BLaER1 treated with 17β-estradiol and CSF1 and Interleukin-3, amounts not matched to agents 10 nM and 100 nM (cell line): ENCODE measurements at regions not wholly inside any gene's neighbourhood (a gene's known extent, or its start where the extent isn't known, plus 50 kb on each side); places are given as distances from the start of the nearest gene placed in this dataset.
"Not testable (repeated sequence)": the region's sequence is repeated elsewhere in the genome, so short reads cannot be mapped to it uniquely, and the experiment has no call there.

Source experiments
- H3K27ac ChIP-seq, 11 experiments: shearing (Covaris generic); formaldehyde crosslinking; 2 replicates each; pipeline ENCODE4 v1.8.1; 2022
- H3K27me3 ChIP-seq, 11 experiments: shearing (Covaris generic); formaldehyde crosslinking; 2 replicates each; pipeline ENCODE4 v1.8.1; 2022
- H3K36me3 ChIP-seq, 11 experiments: shearing (Covaris generic); formaldehyde crosslinking; 2 replicates each; pipeline ENCODE4 v1.8.1; 2022
- H3K4me1 ChIP-seq, 10 experiments: shearing (Covaris generic); formaldehyde crosslinking; 2 replicates each; pipeline ENCODE4 v1.8.1; 2022
- H3K4me2 ChIP-seq, 11 experiments: shearing (Covaris generic); formaldehyde crosslinking; 2 replicates each; pipeline ENCODE4 v1.8.1; 2022
- H3K4me3 ChIP-seq, 10 experiments: shearing (Covaris generic); formaldehyde crosslinking; 2 replicates each; pipeline ENCODE4 v1.8.1; 2022
- H3K9ac ChIP-seq, 11 experiments: shearing (Covaris generic); formaldehyde crosslinking; 2 replicates each; pipeline ENCODE4 v1.8.1; 2022
- H3K9me3 ChIP-seq, 11 experiments: shearing (Covaris generic); formaldehyde crosslinking; replicated peaks in 1 of 11; 2 replicates each; pipeline ENCODE4 v1.8.1; 2022
- H4K20me1 ChIP-seq, 11 experiments: shearing (Covaris generic); formaldehyde crosslinking; 2 replicates each; pipeline ENCODE4 v1.8.1; 2022
- Cebpa-rat ChIP-seq, 11 experiments: shearing (Covaris generic); IDR thresholded peaks; 2 replicates each; pipeline ENCODE4 v1.8.1; 2022

DNA sequence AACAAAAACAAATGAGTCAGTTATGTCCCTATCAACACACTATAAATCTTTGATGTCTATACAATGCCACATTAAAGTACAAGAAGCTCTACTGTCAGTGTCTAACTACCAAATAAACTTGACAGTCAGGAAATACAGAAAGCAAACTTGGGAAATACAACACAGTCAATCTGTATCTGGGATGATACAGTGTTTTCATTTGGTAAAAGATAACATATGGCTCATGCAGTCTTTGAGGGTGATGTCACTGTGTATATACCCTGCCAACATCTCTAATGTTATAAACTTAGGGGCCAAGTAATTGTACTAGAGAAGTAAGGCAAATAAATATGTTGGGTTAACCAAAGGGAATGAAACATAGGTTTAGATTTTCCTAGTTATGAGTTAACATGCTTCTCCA lies 552.5 kb upstream of the ADAMTS5 start:
- no peak overlapping the region for H3K4me3 ChIP-seq
- no peaks in the 10 kb centered on the region for H4K20me1 ChIP-seq
- H3K9me3 ChIP-seq = peaks cover 12 to 31% (median 19%) of the 10 kb centered on the region in 11 experiments
- no peak overlapping the region for H3K27ac ChIP-seq
- no peaks in the 10 kb centered on the region for H3K27me3 ChIP-seq
- no peaks in the 10 kb centered on the region for H3K4me1 ChIP-seq
- no peak overlapping the region for H3K4me2 ChIP-seq
- no peaks in the 10 kb centered on the region for H3K36me3 ChIP-seq
- H3K9ac ChIP-seq = no peak overlapping the region
- TF ChIP-seq Cebpa-rat (IDR thresholded peaks at IDR 0.05) = no peak

DNA sequence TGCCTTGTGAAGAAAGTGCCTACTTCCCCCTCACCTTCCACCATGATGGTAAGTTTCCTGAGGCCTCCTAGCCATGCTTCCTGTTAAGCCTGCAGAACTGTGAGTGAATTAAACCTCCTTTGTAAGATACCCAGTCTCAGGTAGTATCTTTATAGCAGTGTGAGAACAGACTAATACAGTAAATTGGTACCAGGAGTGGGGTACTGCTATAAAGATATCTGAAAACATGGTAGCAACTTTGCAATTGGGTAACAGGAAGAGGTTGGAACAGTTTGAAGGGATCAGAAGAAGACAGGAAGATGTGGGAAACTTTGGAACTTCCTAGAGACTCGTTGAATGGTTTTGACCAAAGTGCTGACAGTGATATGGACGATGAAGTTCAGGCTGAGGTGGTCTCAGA lies 550.3 kb upstream of the ADAMTS5 start:
- H3K4me2 ChIP-seq, H3K36me3 ChIP-seq, H3K9ac ChIP-seq, H3K4me3 ChIP-seq, H3K27ac ChIP-seq, H3K27me3 ChIP-seq, H4K20me1 ChIP-seq, H3K4me1 ChIP-seq: not testable (repeated sequence)
- peaks cover 12 to 30% (median 19%) of the 10 kb centered on the region in 11 experiments for H3K9me3 ChIP-seq

DNA sequence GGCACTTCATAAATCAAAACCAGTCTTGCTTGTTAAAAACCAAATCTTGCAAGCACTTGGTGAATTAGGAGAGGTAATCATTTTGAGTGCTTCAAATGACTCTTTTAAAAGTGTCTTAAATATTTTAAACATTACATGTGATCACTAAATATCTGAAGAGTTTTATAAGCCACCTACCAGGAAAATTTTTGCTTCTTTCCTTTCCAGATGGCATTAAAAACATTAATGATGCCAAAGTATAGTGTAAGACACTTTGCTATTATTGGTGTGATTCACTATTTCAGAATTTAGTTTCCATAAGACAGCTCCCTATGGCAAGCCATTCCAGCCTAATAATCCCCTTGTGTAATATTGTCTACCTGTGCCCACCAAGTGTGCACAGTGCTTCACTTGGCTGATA lies 548.8 kb upstream of the ADAMTS5 start:
- Histone ChIP-seq H3K9me3 (peaks cover 9 to 19% (median 15%) of the 10 kb centered on the region in 11 experiments), H4K20me1 (no peaks in the 10 kb centered on the region), H3K4me1 (no peaks in the 10 kb centered on the region), H3K9ac (no peak overlapping the region), H3K4me2 (no peak overlapping the region), H3K36me3 (no peaks in the 10 kb centered on the region), H3K27ac (no peak overlapping the region), H3K27me3 (no peaks in the 10 kb centered on the region), H3K4me3 (no peak overlapping the region)
- TF ChIP-seq Cebpa-rat (IDR thresholded peaks at IDR 0.05) = no peak

DNA sequence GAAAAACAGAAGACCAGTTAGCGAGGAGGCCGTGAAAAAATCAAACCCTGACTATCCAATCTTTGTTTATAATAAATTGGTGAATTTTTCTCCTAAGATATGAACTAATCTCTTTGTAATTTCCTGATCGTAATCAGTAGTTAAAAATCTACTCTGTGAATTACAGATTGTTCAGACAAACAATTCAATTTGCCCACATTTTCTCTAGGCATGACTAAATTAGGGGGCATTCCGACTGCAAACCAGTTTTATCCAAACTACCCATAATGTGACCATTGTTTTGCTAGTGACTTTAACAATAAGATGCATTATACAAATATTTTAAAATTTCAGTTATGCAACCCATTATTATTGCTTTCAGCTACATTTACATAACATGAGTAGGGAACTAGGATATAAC lies 546.9 kb upstream of the ADAMTS5 start:
- Histone ChIP-seq H3K9ac (no peak overlapping the region), H3K9me3 (peaks cover 9 to 18% (median 15%) of the 10 kb centered on the region in 11 experiments), H4K20me1 (no peaks in the 10 kb centered on the region), H3K4me2 (no peak overlapping the region), H3K27me3 (no peaks in the 10 kb centered on the region), H3K36me3 (no peaks in the 10 kb centered on the region), H3K4me1 (no peaks in the 10 kb centered on the region), H3K27ac (no peak overlapping the region), H3K4me3 (no peak overlapping the region)
- no peak for TF ChIP-seq Cebpa-rat (IDR thresholded peaks at IDR 0.05)

DNA sequence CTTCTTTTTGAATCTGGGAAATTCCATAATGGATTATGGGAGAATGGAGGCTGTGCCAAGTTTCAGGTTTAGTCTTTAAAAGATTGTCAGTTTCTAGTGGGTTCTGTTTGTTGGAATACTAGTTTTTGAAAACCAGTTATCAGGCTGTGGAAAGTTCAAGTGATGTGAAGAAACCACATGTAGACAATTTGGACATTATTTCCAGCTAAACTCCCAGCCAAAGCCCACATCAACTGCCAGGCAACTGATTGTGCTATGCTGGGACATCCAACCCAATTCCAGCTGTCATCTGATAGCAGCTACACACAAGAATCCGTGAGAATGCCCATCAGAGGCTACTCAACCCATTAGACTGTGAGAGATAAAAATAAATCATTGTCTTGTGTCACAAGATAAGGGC lies 546.1 kb upstream of the ADAMTS5 start:
- Histone ChIP-seq H4K20me1 (no peaks in the 10 kb centered on the region), H3K27ac (no peak overlapping the region), H3K4me2 (no peak overlapping the region), H3K9ac (no peak overlapping the region), H3K9me3 (peaks cover 8 to 15% (median 10%) of the 10 kb centered on the region in 11 experiments), H3K4me3 (no peak overlapping the region), H3K4me1 (no peaks in the 10 kb centered on the region), H3K27me3 (no peaks in the 10 kb centered on the region), H3K36me3 (no peaks in the 10 kb centered on the region)
- no peak for TF ChIP-seq Cebpa-rat (IDR thresholded peaks at IDR 0.05)

DNA sequence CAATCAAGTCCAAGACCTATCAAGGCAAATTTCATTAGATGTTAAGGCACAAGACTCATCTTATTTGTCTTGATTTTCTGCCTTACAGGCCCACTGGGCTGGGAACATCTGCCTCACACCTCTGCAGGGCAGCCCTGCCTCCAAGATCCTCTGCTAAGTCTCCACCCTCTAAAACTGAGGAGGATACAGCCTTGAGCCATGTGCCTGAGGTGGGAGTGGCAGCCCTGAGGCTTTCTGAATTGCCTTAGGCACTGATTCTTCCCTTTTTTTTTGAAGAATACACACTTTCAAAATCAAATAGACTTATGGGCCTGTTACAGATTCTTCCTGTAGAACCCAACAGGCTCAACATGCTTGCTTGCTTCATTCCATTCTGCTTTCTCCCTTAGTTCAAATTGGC lies 544.3 kb upstream of the ADAMTS5 start:
- Histone ChIP-seq H3K9me3 (no peaks in the 10 kb centered on the region), H3K4me2 (no peak overlapping the region), H4K20me1 (no peaks in the 10 kb centered on the region), H3K4me3 (no peak overlapping the region), H3K4me1 (no peaks in the 10 kb centered on the region), H3K27ac (no peak overlapping the region), H3K36me3 (no peaks in the 10 kb centered on the region), H3K27me3 (no peaks in the 10 kb centered on the region), H3K9ac (no peak overlapping the region)
- no peak for TF ChIP-seq Cebpa-rat (IDR thresholded peaks at IDR 0.05)

DNA sequence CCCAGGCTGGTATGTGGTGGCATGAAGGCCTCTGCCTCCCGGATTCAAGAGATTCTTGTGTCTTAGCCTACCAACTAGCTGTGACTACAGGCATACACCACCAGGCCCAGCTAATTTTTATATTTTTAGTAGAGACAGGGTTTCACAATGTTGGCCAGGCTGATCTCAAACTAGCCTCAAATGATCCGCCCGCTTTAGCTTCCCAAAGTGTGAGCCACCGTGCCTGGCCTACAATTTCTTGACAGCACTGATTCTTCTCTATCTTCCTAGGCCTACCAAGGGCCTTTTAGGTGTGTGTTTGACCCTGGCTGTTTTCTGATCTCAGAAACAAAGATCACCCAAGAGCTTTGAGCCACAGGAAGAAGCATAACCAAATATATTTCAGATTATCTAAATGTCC lies 540.8 kb upstream of the ADAMTS5 start:
- H4K20me1 ChIP-seq = no peaks in the 10 kb centered on the region
- TF ChIP-seq Cebpa-rat (IDR thresholded peaks at IDR 0.05) = no peak
- H3K9me3 ChIP-seq = no peaks in the 10 kb centered on the region
- no peak overlapping the region for H3K9ac ChIP-seq
- no peaks in the 10 kb centered on the region for H3K27me3 ChIP-seq
- no peaks in the 10 kb centered on the region for H3K36me3 ChIP-seq
- no peak overlapping the region for H3K4me2 ChIP-seq
- no peaks in the 10 kb centered on the region for H3K4me1 ChIP-seq
- no peak overlapping the region for H3K27ac ChIP-seq
- no peak overlapping the region for H3K4me3 ChIP-seq

DNA sequence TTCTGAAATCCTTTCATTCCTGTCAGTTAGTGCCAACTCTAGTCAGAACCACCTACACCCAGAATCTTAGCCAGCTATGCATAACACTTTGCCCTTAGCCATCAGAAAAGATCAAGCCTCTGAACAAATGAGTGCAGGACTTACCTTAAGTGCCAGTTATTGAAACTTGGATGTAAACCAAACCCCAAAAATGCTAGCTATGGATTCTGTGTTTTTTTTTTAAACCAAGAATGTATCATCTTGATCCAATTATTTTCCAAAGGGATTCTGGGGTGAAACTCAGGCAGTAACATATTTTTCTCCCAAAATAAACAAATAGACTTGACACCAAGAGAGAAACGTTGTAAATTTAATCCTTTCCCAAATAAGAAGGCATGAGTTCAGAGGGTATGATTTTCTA lies 538.6 kb upstream of the ADAMTS5 start:
- no peaks in the 10 kb centered on the region for H3K36me3 ChIP-seq
- H3K4me2 ChIP-seq = no peak overlapping the region
- no peak for TF ChIP-seq Cebpa-rat (IDR thresholded peaks at IDR 0.05)
- no peaks in the 10 kb centered on the region for H4K20me1 ChIP-seq
- H3K4me1 ChIP-seq = no peaks in the 10 kb centered on the region
- no peak overlapping the region for H3K9ac ChIP-seq
- no peak overlapping the region for H3K4me3 ChIP-seq
- no peaks in the 10 kb centered on the region for H3K9me3 ChIP-seq
- H3K27me3 ChIP-seq = no peaks in the 10 kb centered on the region
- no peak overlapping the region for H3K27ac ChIP-seq

DNA sequence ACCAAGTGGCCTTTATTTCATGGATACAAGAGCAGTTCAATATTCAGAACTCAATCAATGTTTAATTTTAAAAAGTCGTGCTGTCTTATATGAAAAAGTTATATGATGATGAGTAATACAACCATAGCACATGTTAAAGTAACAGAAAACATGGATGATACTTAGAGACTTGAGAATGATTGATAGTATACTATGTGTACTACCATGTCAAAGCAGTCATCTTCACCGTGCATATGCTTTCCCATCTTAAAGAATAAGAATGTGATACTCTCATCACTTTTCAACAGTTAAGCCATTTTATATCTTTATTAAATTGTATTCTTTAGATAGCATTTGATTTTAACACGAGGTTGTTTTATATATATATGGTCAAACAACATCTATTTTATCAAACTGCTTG lies 535.9 kb upstream of the ADAMTS5 start:
- no peak for TF ChIP-seq Cebpa-rat (IDR thresholded peaks at IDR 0.05)
- Histone ChIP-seq H3K27ac (no peak overlapping the region), H3K36me3 (no peaks in the 10 kb centered on the region), H3K27me3 (no peaks in the 10 kb centered on the region), H4K20me1 (no peaks in the 10 kb centered on the region), H3K4me1 (no peaks in the 10 kb centered on the region), H3K9ac (no peak overlapping the region), H3K9me3 (no peaks in the 10 kb centered on the region), H3K4me2 (no peak overlapping the region), H3K4me3 (no peak overlapping the region)

DNA sequence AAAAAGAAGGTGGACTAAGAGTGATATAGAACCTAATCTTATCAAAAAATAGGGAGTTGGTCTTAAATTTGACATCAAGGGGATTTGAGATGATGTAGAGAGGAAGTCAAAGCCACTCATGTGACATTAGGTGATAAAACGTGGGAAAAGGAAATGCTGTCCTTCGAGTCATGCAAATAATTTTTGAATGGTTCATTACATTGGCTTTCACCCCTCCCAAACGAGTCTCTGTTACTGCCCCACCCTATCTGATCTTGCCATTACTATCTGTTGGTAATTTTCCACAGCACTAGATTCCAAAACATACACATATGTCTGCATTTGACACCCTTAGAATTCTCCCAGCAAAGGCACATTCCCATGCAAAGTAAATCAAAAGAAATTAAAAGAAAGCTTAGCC lies 531.1 kb upstream of the ADAMTS5 start:
- Histone ChIP-seq H3K9me3 (no peaks in the 10 kb centered on the region), H3K36me3 (no peaks in the 10 kb centered on the region), H3K4me1 (no peaks in the 10 kb centered on the region), H3K27me3 (no peaks in the 10 kb centered on the region), H3K27ac (no peak overlapping the region), H3K9ac (no peak overlapping the region), H3K4me2 (no peak overlapping the region), H3K4me3 (no peak overlapping the region), H4K20me1 (no peaks in the 10 kb centered on the region)
- no peak for TF ChIP-seq Cebpa-rat (IDR thresholded peaks at IDR 0.05)

DNA sequence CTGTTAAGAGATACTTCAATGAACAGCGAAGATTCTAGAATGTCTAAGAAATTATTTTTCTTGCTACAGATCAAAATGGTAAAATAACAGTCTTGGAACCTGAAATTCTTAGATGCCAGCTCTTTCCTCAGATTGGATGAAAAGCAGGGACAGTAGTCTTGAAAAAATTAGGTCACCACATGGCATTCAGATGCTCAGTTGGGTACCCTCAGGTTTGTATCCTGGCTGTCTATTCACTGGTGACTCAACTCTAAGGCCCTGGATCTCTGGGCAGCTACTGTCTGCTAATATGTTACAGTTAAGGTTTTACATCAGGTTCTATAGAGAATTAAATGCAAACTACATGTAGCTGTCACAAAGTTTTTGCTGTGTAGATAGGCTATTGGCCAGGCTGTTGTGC lies 528.9 kb upstream of the ADAMTS5 start:
- no peak for TF ChIP-seq Cebpa-rat (IDR thresholded peaks at IDR 0.05)
- Histone ChIP-seq H3K36me3 (no peaks in the 10 kb centered on the region), H3K27me3 (no peaks in the 10 kb centered on the region), H4K20me1 (no peaks in the 10 kb centered on the region), H3K4me2 (no peak overlapping the region), H3K27ac (no peak overlapping the region), H3K4me3 (no peak overlapping the region), H3K4me1 (no peaks in the 10 kb centered on the region), H3K9ac (no peak overlapping the region), H3K9me3 (no peaks in the 10 kb centered on the region)
